Thoracic aorta (tissue), 2 donors: ENCODE measurements at regions not wholly inside any gene's neighbourhood (a gene's known extent, or its start where the extent isn't known, plus 50 kb on each side); places are given as distances from the start of the nearest gene placed in this dataset.

Source experiments
- ATAC-seq: fragments of 150-250 bp; one replicate; pipeline ENCODE4 v1.8.0; 2017; ENCODE audit warnings: low read depth; ENCODE audit not compliant: insufficient number of reproducible peaks, low FRiP score
- DNase-seq: peaks from one replicate; pipeline ENCODE4 v3.0.0-alpha.2; 2020; ENCODE audit warnings: low spot score
- H3K27ac ChIP-seq, 2 donors: fragments of 200-600 bp; sonication (generic); 1 replicate in 1 of 2; 2 replicates in 1 of 2; pipeline ENCODE4 v1.5.1; 2016; ENCODE audit warnings: mild to moderate bottlenecking in 2 of 2, moderate library complexity in 2 of 2
- H3K27me3 ChIP-seq: fragments of 200-600 bp; sonication (generic); replicated peaks from 2 replicates; pipeline ENCODE4 v1.6.0; 2016; ENCODE audit warnings: mild to moderate bottlenecking; ENCODE audit not compliant: insufficient read depth
- H3K36me3 ChIP-seq: fragments of 200-600 bp; sonication (generic); one replicate; pipeline ENCODE4 v1.5.1; 2016
- H3K4me1 ChIP-seq, 2 donors: fragments of 200-600 bp; sonication (generic); 1 replicate in 1 of 2; 2 replicates in 1 of 2; pipeline versions ENCODE4 v1.5.1 to v1.6.0; 2016; ENCODE audit warnings: low read depth in 2 of 2, mild to moderate bottlenecking in 1 of 2; ENCODE audit not compliant: control insufficient read depth in 1 of 2
- H3K4me3 ChIP-seq: fragments of 200-600 bp; sonication (generic); 2 replicates; pipeline ENCODE4 v1.5.1; 2016; ENCODE audit warnings: mild to moderate bottlenecking
- H3K9me3 ChIP-seq: fragments of 200-600 bp; sonication (generic); 2 replicates; pipeline ENCODE4 v1.5.1; 2016
- TF ChIP-seq, protein P1 (sequence below): fragments of 200-600 bp; sonication (generic); IDR thresholded peaks from one replicate; pipeline ENCODE4 v1.5.1; 2019; ENCODE audit warnings: antibody characterized with exemption

DNA sequence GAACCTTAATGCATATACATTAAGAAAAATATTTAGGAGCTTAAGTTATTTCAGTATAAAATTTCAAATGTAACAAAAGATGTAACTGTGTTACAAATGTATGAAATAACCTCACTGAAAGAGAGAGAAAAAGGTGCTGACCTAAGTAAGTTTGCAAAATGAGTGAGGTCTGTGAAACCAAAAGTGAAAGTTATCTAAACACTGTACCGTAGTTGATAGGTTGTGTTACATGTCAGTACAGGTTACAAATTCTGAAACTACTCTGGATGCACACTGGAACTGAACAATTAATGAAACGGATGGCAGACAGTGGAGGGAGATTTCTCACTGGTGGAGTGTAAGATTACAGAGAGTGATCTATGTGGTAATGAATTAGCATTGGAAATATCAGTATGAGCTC is 420.7 kb downstream of the ZNF385D start:
- H3K27me3 ChIP-seq, result no peaks in the 10 kb centered on the region
- H3K27ac ChIP-seq, result no peak overlapping the region
- no peaks in the 10 kb centered on the region for H3K36me3 ChIP-seq
- H3K4me3 ChIP-seq, result peak overlapping the region; percentile 47
- H3K4me1 ChIP-seq, result peaks cover 21 to 28% of the 10 kb centered on the region in 2 donors
- DNase-seq (no peak), ATAC-seq (no peak)
- no peaks in the 10 kb centered on the region for H3K9me3 ChIP-seq
- TF ChIP-seq, protein P1, sequence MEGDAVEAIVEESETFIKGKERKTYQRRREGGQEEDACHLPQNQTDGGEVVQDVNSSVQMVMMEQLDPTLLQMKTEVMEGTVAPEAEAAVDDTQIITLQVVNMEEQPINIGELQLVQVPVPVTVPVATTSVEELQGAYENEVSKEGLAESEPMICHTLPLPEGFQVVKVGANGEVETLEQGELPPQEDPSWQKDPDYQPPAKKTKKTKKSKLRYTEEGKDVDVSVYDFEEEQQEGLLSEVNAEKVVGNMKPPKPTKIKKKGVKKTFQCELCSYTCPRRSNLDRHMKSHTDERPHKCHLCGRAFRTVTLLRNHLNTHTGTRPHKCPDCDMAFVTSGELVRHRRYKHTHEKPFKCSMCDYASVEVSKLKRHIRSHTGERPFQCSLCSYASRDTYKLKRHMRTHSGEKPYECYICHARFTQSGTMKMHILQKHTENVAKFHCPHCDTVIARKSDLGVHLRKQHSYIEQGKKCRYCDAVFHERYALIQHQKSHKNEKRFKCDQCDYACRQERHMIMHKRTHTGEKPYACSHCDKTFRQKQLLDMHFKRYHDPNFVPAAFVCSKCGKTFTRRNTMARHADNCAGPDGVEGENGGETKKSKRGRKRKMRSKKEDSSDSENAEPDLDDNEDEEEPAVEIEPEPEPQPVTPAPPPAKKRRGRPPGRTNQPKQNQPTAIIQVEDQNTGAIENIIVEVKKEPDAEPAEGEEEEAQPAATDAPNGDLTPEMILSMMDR, result no peak

DNA sequence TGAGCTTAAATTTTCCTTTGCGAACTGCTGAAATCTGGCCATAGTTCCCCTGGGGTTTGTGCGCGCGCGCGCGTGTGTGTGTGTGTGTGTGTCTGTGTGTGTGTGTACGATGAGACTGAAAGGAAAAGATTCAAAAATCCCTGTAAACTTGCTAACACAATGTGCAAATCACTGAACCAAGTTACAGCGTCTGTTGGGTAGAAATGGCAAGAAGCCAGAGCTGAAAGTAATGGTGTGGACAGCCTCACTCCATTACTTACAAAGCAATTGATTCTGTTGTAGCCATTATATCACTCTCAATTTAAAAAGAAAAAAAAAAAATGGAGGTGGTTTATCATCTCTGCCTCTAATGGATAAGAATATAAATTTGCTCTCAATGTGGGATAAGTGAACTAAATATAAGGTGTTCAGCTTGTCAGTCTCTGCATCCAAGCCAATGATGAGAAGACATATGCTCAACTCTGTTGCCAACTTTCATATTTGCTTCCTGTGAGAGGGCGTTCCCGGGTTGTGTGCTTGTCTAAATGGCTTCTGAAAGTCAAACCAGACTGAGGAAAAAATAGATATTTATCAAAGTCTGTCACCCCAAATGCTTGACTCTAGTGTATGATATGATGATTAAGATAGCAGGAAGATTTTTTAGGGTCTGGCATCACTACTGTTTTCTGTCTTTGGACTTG is 422.2 kb downstream of the ZNF385D start:
- Histone ChIP-seq H3K4me1 (peaks cover 21 to 28% of the 10 kb centered on the region in 2 donors), H3K4me3 (no peak overlapping the region), H3K36me3 (no peaks in the 10 kb centered on the region), H3K9me3 (no peaks in the 10 kb centered on the region), H3K27me3 (no peaks in the 10 kb centered on the region), H3K27ac (no peak overlapping the region)
- DNase-seq, result no peak
- TF ChIP-seq, protein P1, result no peak
- ATAC-seq, result no peak

DNA sequence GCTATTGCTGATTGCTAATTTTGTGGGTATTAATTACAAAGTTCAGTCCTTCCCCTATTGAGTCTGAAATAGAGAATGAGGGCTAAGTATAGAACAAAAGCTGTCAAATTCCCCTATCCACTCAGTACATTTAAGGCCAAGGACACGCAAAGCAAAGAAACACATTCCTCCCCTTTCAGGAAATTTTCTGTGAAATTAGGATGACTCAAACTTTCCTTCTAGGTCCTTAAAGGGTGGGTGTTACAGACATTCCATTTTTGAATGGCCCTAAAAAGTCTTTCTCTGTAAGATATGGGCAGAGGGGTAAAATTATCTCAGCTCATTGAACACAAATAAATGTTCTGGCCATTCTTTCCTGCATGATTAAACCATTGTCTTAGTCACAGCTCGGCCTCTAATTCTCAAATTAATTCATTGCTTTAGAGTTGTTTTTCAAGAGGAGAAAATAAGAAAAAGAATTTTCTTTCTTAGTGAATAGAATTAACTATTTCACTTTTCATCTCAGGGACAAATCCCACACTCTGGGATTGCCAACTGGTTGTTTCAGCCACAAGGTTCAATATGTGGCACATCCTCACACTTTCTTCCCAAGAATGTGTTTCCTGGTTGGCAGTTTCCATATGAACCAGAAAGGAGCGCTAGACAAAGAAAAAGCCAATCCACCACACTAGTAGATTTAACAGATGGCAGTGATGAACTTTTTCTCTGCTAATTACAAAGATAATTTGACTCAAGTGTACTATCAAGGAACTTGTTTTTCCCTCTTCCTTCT is 424.1 kb downstream of the ZNF385D start:
- Histone ChIP-seq H3K4me3 (peak overlapping the region; percentile 1), H3K9me3 (no peaks in the 10 kb centered on the region), H3K4me1 (peaks cover 21 to 28% of the 10 kb centered on the region in 2 donors), H3K27me3 (no peaks in the 10 kb centered on the region), H3K27ac (peak overlapping the region; percentile 49 to 73), H3K36me3 (no peaks in the 10 kb centered on the region)
- ATAC-seq (peak; percentile 79), DNase-seq (no peak)
- TF ChIP-seq, protein P1, result no peak

DNA sequence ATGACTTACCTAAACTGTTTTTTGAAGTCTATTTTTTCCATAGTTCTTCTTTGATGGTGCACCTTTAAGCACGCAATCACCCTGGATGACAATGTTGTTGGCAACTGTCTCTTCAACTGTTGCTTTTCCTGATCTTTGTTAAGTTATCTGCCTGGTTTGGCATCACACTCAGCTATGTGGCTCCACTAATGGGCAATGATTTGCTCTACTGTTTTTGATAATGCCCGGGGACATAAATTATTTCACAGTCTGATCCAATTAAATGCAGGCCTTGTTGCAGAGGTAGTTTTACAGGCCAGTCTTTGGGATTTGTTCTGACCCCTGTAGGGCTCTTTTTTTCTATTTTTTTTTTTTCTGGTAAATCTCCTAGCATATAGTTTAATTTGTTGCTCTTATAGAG is 436.3 kb downstream of the ZNF385D start:
- DNase-seq, result no peak
- Histone ChIP-seq H3K27me3 (no peaks in the 10 kb centered on the region), H3K4me3 (no peak overlapping the region), H3K27ac (no peak overlapping the region), H3K4me1 (peaks cover 0 to 5% of the 10 kb centered on the region in 2 donors), H3K36me3 (no peaks in the 10 kb centered on the region), H3K9me3 (no peaks in the 10 kb centered on the region)
- TF ChIP-seq, protein P1, result no peak
- no peak for ATAC-seq

DNA sequence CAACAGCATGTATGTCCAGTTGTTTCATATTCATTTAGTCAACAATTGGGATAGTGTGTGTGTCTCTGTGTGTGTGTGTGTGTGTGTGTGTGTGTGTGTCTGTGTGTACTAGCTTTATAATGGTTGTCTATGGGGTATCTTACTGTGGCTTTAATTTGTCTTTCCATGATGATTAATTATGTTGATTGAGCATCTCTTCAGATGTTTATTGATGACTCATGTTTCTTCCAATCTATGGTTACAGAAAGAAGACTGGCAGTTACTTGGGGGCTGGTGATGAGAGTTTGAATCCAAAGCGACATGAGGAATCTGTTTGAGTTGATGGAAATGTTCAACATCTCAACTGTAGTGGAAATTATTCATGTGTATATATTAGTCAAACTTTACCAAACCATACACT is 440.1 kb downstream of the ZNF385D start:
- TF ChIP-seq, protein P1, result no peak
- ATAC-seq, result no peak
- H3K4me3 ChIP-seq, result no peak overlapping the region
- no peaks in the 10 kb centered on the region for H3K36me3 ChIP-seq
- DNase-seq, result no peak
- no peaks in the 10 kb centered on the region for H3K4me1 ChIP-seq
- no peaks in the 10 kb centered on the region for H3K27me3 ChIP-seq
- H3K9me3 ChIP-seq, result no peaks in the 10 kb centered on the region
- H3K27ac ChIP-seq, result no peak overlapping the region
